SK-N-SH treated with all-trans-retinoic acid at 6 μM for 48 hours (cell line): ENCODE measurements at regions not wholly inside any gene's neighbourhood (a gene's known extent, or its start where the extent isn't known, plus 50 kb on each side); places are given as distances from the start of the nearest gene placed in this dataset.

Source experiments
- ATAC-seq: fragments of 200-7000 bp; cut with Tn5 transposase; 3 replicates; pipeline ENCODE4 v1.9.1; 2020; ENCODE audit warnings: mild to moderate bottlenecking, moderate library complexity
- ARNTL ChIP-seq: fragments of 450-650 bp; formaldehyde crosslinking; IDR thresholded peaks from 2 replicates; pipeline ENCODE4 v1.5.0; 2020; ENCODE audit warnings: low read depth, mild to moderate bottlenecking, moderate library complexity, borderline replicate concordance
- BACH2 ChIP-seq: fragments of 250-450 bp; sonication (Bioruptor Pico); IDR thresholded peaks from 2 replicates; pipeline ENCODE4 v1.9.0; 2021; ENCODE audit warnings: mild to moderate bottlenecking, borderline replicate concordance
- CSDC2 ChIP-seq: fragments of 250-450 bp; sonication (Bioruptor Pico); IDR thresholded peaks from 2 replicates; pipeline ENCODE4 v1.5.0; 2020; ENCODE audit warnings: mild to moderate bottlenecking, moderate library complexity
- CSRNP3 ChIP-seq: fragments of 250-450 bp; sonication (Bioruptor Pico); IDR thresholded peaks from 2 replicates; pipeline ENCODE4 v1.5.1; 2021; ENCODE audit warnings: mild to moderate bottlenecking, moderate library complexity
- ESRRG ChIP-seq: fragments of 250-450 bp; sonication (Bioruptor Pico); IDR thresholded peaks from 2 replicates; pipeline ENCODE4 v1.6.1; 2021; ENCODE audit warnings: mild to moderate bottlenecking
- GLIS3 ChIP-seq: fragments of 250-450 bp; sonication (Bioruptor Pico); IDR thresholded peaks from 2 replicates; pipeline ENCODE4 v1.5.0; 2020; ENCODE audit warnings: mild to moderate bottlenecking, moderate library complexity
- ISL1 ChIP-seq: fragments of 250-450 bp; sonication (Bioruptor Pico); IDR thresholded peaks from 2 replicates; pipeline ENCODE4 v2.1.2; 2022; ENCODE audit warnings: mild to moderate bottlenecking, moderate library complexity
- OSR1 ChIP-seq: fragments of 250-450 bp; sonication (Bioruptor Pico); IDR thresholded peaks from 2 replicates; pipeline ENCODE4 v1.8.0; 2022; ENCODE audit warnings: moderate library complexity, mild to moderate bottlenecking, inconsistent platforms
- PATZ1 ChIP-seq: fragments of 250-450 bp; sonication (Bioruptor Pico); IDR thresholded peaks from 2 replicates; pipeline ENCODE4 v1.8.0; 2020; ENCODE audit warnings: mild to moderate bottlenecking, moderate library complexity, borderline replicate concordance
- POU6F1 ChIP-seq: fragments of 250-450 bp; sonication (Bioruptor Pico); IDR thresholded peaks from 2 replicates; pipeline ENCODE4 v1.8.0; 2021; ENCODE audit warnings: low read depth, mild to moderate bottlenecking, moderate library complexity, borderline replicate concordance
- PPARA ChIP-seq: fragments of 250-450 bp; sonication (Bioruptor Pico); IDR thresholded peaks from 2 replicates; pipeline ENCODE4 v1.5.0; 2020; ENCODE audit warnings: mild to moderate bottlenecking, borderline replicate concordance
- RARB ChIP-seq: fragments of 250-450 bp; sonication (Bioruptor Pico); IDR thresholded peaks from 2 replicates; pipeline ENCODE4 v1.8.0; 2021; ENCODE audit warnings: mild to moderate bottlenecking, moderate library complexity
- SNAI2 ChIP-seq: fragments of 250-450 bp; sonication (Bioruptor Pico); IDR thresholded peaks from 2 replicates; pipeline ENCODE4 v1.5.0; 2020; ENCODE audit warnings: mild to moderate bottlenecking, moderate library complexity
- TCF4 ChIP-seq: fragments of 250-450 bp; sonication (Bioruptor Pico); IDR thresholded peaks from 2 replicates; pipeline ENCODE4 v1.8.0; 2021; ENCODE audit warnings: mild to moderate bottlenecking, moderate library complexity, borderline replicate concordance
- ZC3H10 ChIP-seq: fragments of 250-450 bp; sonication (Bioruptor Pico); IDR thresholded peaks from 2 replicates; pipeline ENCODE4 v1.5.1; 2021; ENCODE audit warnings: mild to moderate bottlenecking, moderate library complexity
- ZFP3 ChIP-seq: fragments of 250-450 bp; sonication (Bioruptor Pico); IDR thresholded peaks from 2 replicates; pipeline ENCODE4 v1.5.0; 2020; ENCODE audit warnings: mild to moderate bottlenecking, moderate library complexity
- ZFP30 ChIP-seq: fragments of 450-650 bp; formaldehyde crosslinking; IDR thresholded peaks from 2 replicates; pipeline ENCODE4 v1.5.0; 2022; ENCODE audit warnings: mild to moderate bottlenecking, moderate library complexity
- ZNF565 ChIP-seq: fragments of 450-650 bp; formaldehyde crosslinking; conservative IDR thresholded peaks from 2 replicates; pipeline ENCODE4 v1.5.0; 2020; ENCODE audit warnings: low read depth, mild to moderate bottlenecking, moderate library complexity
- ZNF70 ChIP-seq: fragments of 450-650 bp; formaldehyde crosslinking; IDR thresholded peaks from 2 replicates; pipeline ENCODE4 v1.5.0; 2020; ENCODE audit warnings: mild to moderate bottlenecking, moderate library complexity
- ZNF8 ChIP-seq: fragments of 450-650 bp; formaldehyde crosslinking; IDR thresholded peaks from 2 replicates; pipeline ENCODE4 v1.5.0; 2020; ENCODE audit warnings: mild to moderate bottlenecking, moderate library complexity

- no peak for ATAC-seq
- TF ChIP-seq ARNTL (CRISPR knock-in tag) (no peak), ZNF565 (CRISPR knock-in tag) (no peak), ZFP3 (no peak), ZC3H10 (no peak), ZNF8 (no peak), ZNF70 (CRISPR knock-in tag) (no peak), SNAI2 (CRISPR knock-in tag) (no peak), OSR1 (CRISPR knock-in tag) (no peak), ISL1 (CRISPR knock-in tag) (no peak), BACH2 (CRISPR knock-in tag) (no peak), RARB (CRISPR knock-in tag) (no peak), ESRRG (CRISPR knock-in tag) (no peak), CSRNP3 (CRISPR knock-in tag) (no peak), PPARA (CRISPR knock-in tag) (no peak), CSDC2 (CRISPR knock-in tag) (no peak), PATZ1 (no peak), GLIS3 (CRISPR knock-in tag) (no peak)
Measured at GRCh38 chr17:79299349-79299748, 224.7 kb downstream of the ENGASE start.

- no peak for ATAC-seq
- TF ChIP-seq ARNTL (CRISPR knock-in tag) (no peak), ZNF70 (CRISPR knock-in tag) (no peak), GLIS3 (CRISPR knock-in tag) (no peak), POU6F1 (CRISPR knock-in tag) (no peak), BACH2 (CRISPR knock-in tag) (no peak)
Measured at GRCh38 chr17:79298799-79299198, 224.2 kb downstream of the ENGASE start.

GRCh38 chr17:79296243-79296642, 221.6 kb downstream of the ENGASE start:
- ATAC-seq, result no peak
- TF ChIP-seq SNAI2 (CRISPR knock-in tag) (no peak), PPARA (CRISPR knock-in tag) (no peak), ARNTL (CRISPR knock-in tag) (no peak), BACH2 (CRISPR knock-in tag) (no peak), CSDC2 (CRISPR knock-in tag) (no peak), RARB (CRISPR knock-in tag) (no peak), GLIS3 (CRISPR knock-in tag) (no peak), ZNF8 (no peak), ESRRG (CRISPR knock-in tag) (no peak), PATZ1 (no peak), ZFP30 (no peak)
- TF ChIP-seq, all 23 proteins: peak for 0

GRCh38 chr17:79295307-79295706, 220.7 kb downstream of the ENGASE start:
- ATAC-seq, result no peak
- TF ChIP-seq BACH2 (CRISPR knock-in tag), result no peak
- no peak for TF ChIP-seq ZNF8

GRCh38 chr17:79294459-79295071, 219.9 kb downstream of the ENGASE start:
- ATAC-seq, result no peak
- TF ChIP-seq CSDC2 (CRISPR knock-in tag) (no peak), TCF4 (no peak), CSRNP3 (CRISPR knock-in tag) (no peak), RARB (CRISPR knock-in tag) (no peak), ZC3H10 (no peak), POU6F1 (CRISPR knock-in tag) (no peak), PATZ1 (no peak)
